IMR-90 (cell line): ENCODE measurements at regions not wholly inside any gene's neighbourhood (a gene's known extent, or its start where the extent isn't known, plus 50 kb on each side); places are given as distances from the start of the nearest gene placed in this dataset.

Experiments used
- ATAC-seq: fragments of 200-7000 bp; cut with Tn5 transposase; 2 replicates; pipeline ENCODE4 v1.9.1; 2020; ENCODE audit warnings: low read depth, mild to moderate bottlenecking, moderate library complexity
- BruUV-seq: library from RNA; stranded (reverse); fragments of 400-500 nt; replicated peaks from 2 replicates; lab custom pipeline; 2021; lab: Mats Ljungman, UMichigan
- CTCF ChIA-PET: fragments of 300-600 bp; formaldehyde crosslinking; extraction: SDS; loops from one replicate; lab custom pipeline; 2021; ENCODE audit warnings: antibody characterized with exemption; lab: Yijun Ruan, JAX
- POLR2A ChIA-PET: fragments of 300-600 bp; sonication (Branson Sonifier 250); formaldehyde crosslinking; loops from one replicate; lab custom pipeline; 2022; ENCODE audit warnings: antibody characterized with exemption; ENCODE audit not compliant: unreplicated experiment; lab: Charles Lee
- DNase-seq: peaks from one replicate; pipeline ENCODE4 v3.0.0; 2013
- H2AFZ ChIP-seq: replicated peaks from 2 replicates; pipeline ENCODE3; 2013; ENCODE audit warnings: low read length, mild to moderate bottlenecking; ENCODE audit not compliant: poor library complexity
- H2AK5ac ChIP-seq: 2 replicates; pipeline ENCODE4 v1.6.1; 2013; ENCODE audit warnings: low read depth, low read length, inconsistent platforms
- H2AK9ac ChIP-seq: replicated peaks from 2 replicates; pipeline ENCODE3; 2013; ENCODE audit warnings: mild to moderate bottlenecking, low read depth, low read length, moderate library complexity; ENCODE audit not compliant: poor library complexity
- H2BK120ac ChIP-seq: 2 replicates; pipeline ENCODE4 v1.6.1; 2013; ENCODE audit warnings: low read depth, low read length, inconsistent platforms
- H2BK15ac ChIP-seq: 3 replicates; pipeline ENCODE4 v1.6.1; 2013; ENCODE audit warnings: low read depth, low read length, inconsistent platforms
- H2BK20ac ChIP-seq: 2 replicates; pipeline ENCODE4 v1.6.1; 2013; ENCODE audit warnings: low read depth, mild to moderate bottlenecking, inconsistent platforms, low read length, moderate library complexity
- H2BK5ac ChIP-seq: 2 replicates; pipeline ENCODE4 v1.6.1; 2013; ENCODE audit warnings: mild to moderate bottlenecking, low read depth, low read length, inconsistent platforms; ENCODE audit not compliant: poor library complexity, severe bottlenecking
- H3K14ac ChIP-seq: replicated peaks from 2 replicates; pipeline ENCODE4 v1.6.1; 2013; ENCODE audit warnings: low read depth, low read length, inconsistent platforms
- H3K18ac ChIP-seq: 2 replicates; pipeline ENCODE4 v1.6.1; 2013; ENCODE audit warnings: low read depth, low read length, control low read depth
- H3K23ac ChIP-seq: 2 replicates; pipeline ENCODE4 v1.6.1; 2013; ENCODE audit warnings: low read depth, low read length, inconsistent platforms
- H3K27ac ChIP-seq: 2 replicates; pipeline ENCODE4 v1.5.1; 2013; ENCODE audit warnings: mild to moderate bottlenecking, control low read depth, low read length; ENCODE audit not compliant: insufficient read depth
- H3K27me3 ChIP-seq: 2 replicates; pipeline ENCODE4 v1.6.1; 2013; ENCODE audit warnings: low read length; ENCODE audit not compliant: control insufficient read depth, insufficient read depth
- H3K36me3 ChIP-seq: 2 replicates; pipeline ENCODE4 v1.6.1; 2013; ENCODE audit warnings: low read length, mixed read lengths; ENCODE audit not compliant: control insufficient read depth, insufficient read depth
- H3K4ac ChIP-seq: 2 replicates; pipeline ENCODE4 v1.6.1; 2013; ENCODE audit warnings: low read depth, low read length, inconsistent platforms
- H3K4me1 ChIP-seq: 2 replicates; pipeline ENCODE4 v1.6.1; 2013; ENCODE audit warnings: low read length, mixed read lengths; ENCODE audit not compliant: control insufficient read depth, insufficient read depth
- H3K4me2 ChIP-seq: 2 replicates; pipeline ENCODE4 v1.6.1; 2013; ENCODE audit warnings: low read depth, mild to moderate bottlenecking, control low read depth, low read length, moderate library complexity
- H3K4me3 ChIP-seq: 2 replicates; pipeline ENCODE4 v1.5.1; 2013; ENCODE audit warnings: low read depth, mild to moderate bottlenecking, control low read depth, low read length, moderate library complexity; ENCODE audit not compliant: insufficient read depth
- H3K56ac ChIP-seq: 2 replicates; pipeline ENCODE4 v1.6.1; 2013; ENCODE audit warnings: low read length, inconsistent platforms; ENCODE audit not compliant: insufficient read depth; ENCODE audit errors: extremely low read depth
- H3K79me1 ChIP-seq, 2 experiments: 2 replicates each; pipeline ENCODE4 v1.6.1; 2013; ENCODE audit warnings: low read length in 2 of 2, inconsistent platforms in 1 of 2, low read depth in 1 of 2
- H3K9ac ChIP-seq: 2 replicates; pipeline ENCODE4 v1.6.1; 2013; ENCODE audit warnings: low read depth, low read length, control low read depth
- H3K9me1 ChIP-seq: 2 replicates; pipeline ENCODE4 v1.6.1; 2013; ENCODE audit warnings: low read length, inconsistent platforms; ENCODE audit not compliant: insufficient read depth
- H3K9me3 ChIP-seq: 2 replicates; pipeline ENCODE4 v1.6.1; 2013; ENCODE audit warnings: low read length; ENCODE audit not compliant: control insufficient read depth, insufficient read depth
- H4K20me1 ChIP-seq: 2 replicates; pipeline ENCODE4 v1.6.1; 2013; ENCODE audit warnings: low read length, inconsistent platforms; ENCODE audit not compliant: insufficient read depth
- H4K5ac ChIP-seq: 2 replicates; pipeline ENCODE4 v1.6.1; 2013; ENCODE audit warnings: mild to moderate bottlenecking, low read depth, low read length, control low read depth
- H4K8ac ChIP-seq, 2 experiments: 2 replicates each; pipeline ENCODE4 v1.6.1; 2013; ENCODE audit warnings: low read depth in 2 of 2, low read length in 2 of 2, control low read depth in 1 of 2, inconsistent platforms in 1 of 2
- H4K91ac ChIP-seq: 2 replicates; pipeline ENCODE4 v1.6.1; 2013; ENCODE audit warnings: low read depth, low read length, inconsistent platforms; ENCODE audit not compliant: insufficient read depth
- CEBPB ChIP-seq: IDR thresholded peaks from 2 replicates; pipeline ENCODE4 v1.6.1; 2012; ENCODE audit warnings: low read depth, low read length, improper control_type of control experiment
- CHD1 ChIP-seq: IDR thresholded peaks from 2 replicates; pipeline ENCODE4 v1.6.1; 2012; ENCODE audit warnings: low read depth, low read length, improper control_type of control experiment
- CTCF ChIP-seq: conservative IDR thresholded peaks from 2 replicates; pipeline ENCODE4 v1.5.1; 2012; ENCODE audit warnings: mild to moderate bottlenecking, low read depth, low read length, improper control_type of control experiment
- ELK1 ChIP-seq: fragments of 150-350 bp; IDR thresholded peaks from 2 replicates; pipeline ENCODE4 v1.6.1; 2016; ENCODE audit warnings: low read depth, mild to moderate bottlenecking, low read length, moderate library complexity, borderline replicate concordance
- FOS ChIP-seq: fragments of 150-350 bp; IDR thresholded peaks from 2 replicates; pipeline ENCODE4 v1.6.1; 2016; ENCODE audit warnings: low read depth, low read length
- MXI1 ChIP-seq: IDR thresholded peaks from 2 replicates; pipeline ENCODE4 v1.6.1; 2012; ENCODE audit warnings: low read depth, mild to moderate bottlenecking, low read length, moderate library complexity, borderline replicate concordance
- POLR2A ChIP-seq: IDR thresholded peaks from 2 replicates; pipeline ENCODE4 v1.6.1; 2012; ENCODE audit warnings: mild to moderate bottlenecking, low read depth, low read length
- RAD21 ChIP-seq: IDR thresholded peaks from 2 replicates; pipeline ENCODE4 v1.6.1; 2012; ENCODE audit warnings: low read length, improper control_type of control experiment
- RFX5 ChIP-seq: IDR thresholded peaks from 2 replicates; pipeline ENCODE4 v1.8.0; 2012; ENCODE audit warnings: low read depth, mild to moderate bottlenecking, low read length, moderate library complexity
- WGBS, 2 experiments: methylation state at CpG; one replicate each; pipeline versions ENCODE4 v1.1.5 to v1.1.7; 2013; ENCODE audit warnings: missing lambda C conversion rate in 2 of 2; ENCODE audit not compliant: insufficient read length in 1 of 2; ENCODE audit errors: extremely low coverage in 2 of 2; 5-methylcytosine and 5-hydroxymethylcytosine counted together
- dilution Hi-C: fragments of 300-500 bp; cut with HindIII; formaldehyde crosslinking; loops from one replicate; pipeline ENCODE4 v1.14.3; 2018; ENCODE audit warnings: low sequenced_read_pairs; ENCODE audit not compliant: unreplicated experiment
- in situ Hi-C: fragments of 300-500 bp; cut with MboI; formaldehyde crosslinking; loops from 3 replicates; pipeline ENCODE4 v1.14.3; 2019; ENCODE audit warnings: low sequenced_read_pairs, inconsistent platforms, mixed read lengths
- intact Hi-C: fragments of 100-400 bp; cut with micrococcal nuclease; formaldehyde crosslinking; loops from 2 replicates; pipeline ENCODE4 v1.10.0; 2022
- TF ChIP-seq, protein P1 (sequence below): fragments of 150-350 bp; IDR thresholded peaks from 2 replicates; pipeline ENCODE4 v1.6.1; 2017; ENCODE audit warnings: mild to moderate bottlenecking, antibody characterized with exemption, low read length, low read depth

DNA sequence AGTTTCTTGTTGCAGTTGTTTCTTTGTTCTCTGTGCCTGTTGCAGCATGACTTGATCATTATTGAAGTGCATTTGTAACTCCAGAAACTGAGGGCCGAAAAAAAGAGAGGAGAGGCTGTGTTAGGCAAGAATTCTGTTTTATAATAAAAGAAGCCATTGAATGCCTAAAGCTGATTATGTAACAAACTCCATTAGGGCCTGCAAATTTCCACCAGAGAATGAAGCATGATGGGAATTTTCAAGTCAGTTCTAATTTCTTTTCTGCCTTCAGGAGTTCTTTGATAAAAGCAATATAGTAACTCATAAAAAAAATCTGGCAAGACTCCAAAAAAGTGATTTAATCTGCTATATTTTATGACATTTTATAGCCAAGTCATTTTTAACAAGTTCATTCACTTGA is 156.7 kb upstream of the RASSF8 start:
- no peaks in the 10 kb centered on the region for H4K20me1 ChIP-seq
- no peak overlapping the region for H4K5ac ChIP-seq
- no peak overlapping the region for H2BK15ac ChIP-seq
- H3K18ac ChIP-seq = no peak overlapping the region
- H3K14ac ChIP-seq = no peak overlapping the region
- H3K4ac ChIP-seq = no peak overlapping the region
- peaks cover 4% of the 10 kb centered on the region; the same call in 1 of the 2 replicates for H3K4me1 ChIP-seq
- no peak overlapping the region for H3K4me2 ChIP-seq
- in situ Hi-C loops (no loop called here), dilution Hi-C loops (no loop called here), intact Hi-C loops (no loop called here)
- H2AK5ac ChIP-seq = no peak overlapping the region
- H2BK120ac ChIP-seq = no peak overlapping the region
- H3K23ac ChIP-seq = no peak overlapping the region
- no peaks in the 10 kb centered on the region for H3K9me3 ChIP-seq
- no peak overlapping the region for H3K9ac ChIP-seq
- ChIA-PET CTCF (no interaction called here), POLR2A (no interaction called here)
- no TSS peak for BruUV-seq
- no peak overlapping the region for H2BK20ac ChIP-seq
- no peaks in the 10 kb centered on the region for H3K27me3 ChIP-seq
- no peak overlapping the region for H3K56ac ChIP-seq
- TF ChIP-seq MXI1 (no peak), CEBPB (no peak), ELK1 (no peak), FOS (no peak), RFX5 (no peak), CHD1 (no peak), POLR2A (no peak), CTCF (no peak), RAD21 (no peak)
- TF ChIP-seq, protein P1, sequence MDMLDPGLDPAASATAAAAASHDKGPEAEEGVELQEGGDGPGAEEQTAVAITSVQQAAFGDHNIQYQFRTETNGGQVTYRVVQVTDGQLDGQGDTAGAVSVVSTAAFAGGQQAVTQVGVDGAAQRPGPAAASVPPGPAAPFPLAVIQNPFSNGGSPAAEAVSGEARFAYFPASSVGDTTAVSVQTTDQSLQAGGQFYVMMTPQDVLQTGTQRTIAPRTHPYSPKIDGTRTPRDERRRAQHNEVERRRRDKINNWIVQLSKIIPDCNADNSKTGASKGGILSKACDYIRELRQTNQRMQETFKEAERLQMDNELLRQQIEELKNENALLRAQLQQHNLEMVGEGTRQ = no peak
- DNase-seq (no peak), ATAC-seq (no peak)
- no peak overlapping the region for H4K91ac ChIP-seq
- 0 out of 2 replicates have a peak, but pooled peaks cover 3% of the 10 kb centered on the region for H3K9me1 ChIP-seq
- H3K4me3 ChIP-seq = no peak overlapping the region
- H2BK5ac ChIP-seq = no peak overlapping the region
- H2AFZ ChIP-seq = no peak overlapping the region
- no peak overlapping the region for H4K8ac ChIP-seq
- H2AK9ac ChIP-seq = no peak overlapping the region
- H3K27ac ChIP-seq = no peak overlapping the region
- H3K79me1 ChIP-seq = no peaks in the 10 kb centered on the region
- H3K36me3 ChIP-seq = no peaks in the 10 kb centered on the region
- no CpG with 5 or more reads among the region's 1 CpG for WGBS, 2 experiments
